HG03432 (cell line): ENCODE measurements at regions not wholly inside any gene's neighbourhood (a gene's known extent, or its start where the extent isn't known, plus 50 kb on each side); places are given as distances from the start of the nearest gene placed in this dataset.
"Not testable (repeated sequence)": the region's sequence is repeated elsewhere in the genome, so short reads cannot be mapped to it uniquely, and the experiment has no call there.

Source experiments
- ATAC-seq: cut with Tn5 transposase; IDR thresholded peaks from one replicate; pipeline ENCODE4 v1.9.1; 2021; ENCODE audit warnings: mild to moderate bottlenecking, moderate library complexity; ENCODE audit not compliant: unreplicated experiment

DNA sequence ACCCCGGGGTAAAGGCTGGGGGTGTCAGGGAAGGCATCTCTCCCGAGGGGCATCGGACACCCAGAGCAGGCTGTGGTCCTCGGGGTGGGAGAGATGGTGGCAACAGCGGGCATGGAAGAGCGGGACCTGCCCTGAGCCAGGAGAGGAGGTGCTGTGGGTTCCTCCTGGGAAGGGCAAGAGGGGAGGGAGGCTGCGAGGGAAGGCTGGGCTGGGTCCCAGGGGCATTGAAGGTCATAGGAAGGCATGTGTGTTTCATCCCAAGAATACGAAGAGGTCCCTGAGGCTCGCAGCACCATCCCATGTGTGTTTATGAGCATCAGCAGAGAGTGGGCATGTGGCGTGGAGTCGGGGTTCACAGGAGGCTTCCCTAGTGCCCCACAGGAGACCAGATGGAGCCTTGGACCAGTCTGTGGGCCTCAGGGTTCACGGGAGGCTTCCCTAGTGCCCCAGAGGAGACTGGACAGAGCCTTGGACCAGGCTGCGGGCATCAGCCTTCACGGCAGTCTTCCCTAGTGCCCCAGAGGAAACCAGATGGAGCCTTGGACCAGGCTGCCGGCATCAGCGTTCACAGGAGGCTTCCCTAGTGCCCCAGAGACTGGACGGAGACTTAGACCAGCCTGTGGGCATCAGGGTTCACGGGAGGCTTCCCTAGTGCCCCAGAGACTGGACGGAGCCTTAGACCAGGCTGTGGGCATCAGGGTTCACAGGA, 420.6 kb downstream of the BRD1 start:
- no peak for ATAC-seq

GRCh38 chr22:49406047-49406650, 421.5 kb downstream of the BRD1 start:
- ATAC-seq = no peak

DNA sequence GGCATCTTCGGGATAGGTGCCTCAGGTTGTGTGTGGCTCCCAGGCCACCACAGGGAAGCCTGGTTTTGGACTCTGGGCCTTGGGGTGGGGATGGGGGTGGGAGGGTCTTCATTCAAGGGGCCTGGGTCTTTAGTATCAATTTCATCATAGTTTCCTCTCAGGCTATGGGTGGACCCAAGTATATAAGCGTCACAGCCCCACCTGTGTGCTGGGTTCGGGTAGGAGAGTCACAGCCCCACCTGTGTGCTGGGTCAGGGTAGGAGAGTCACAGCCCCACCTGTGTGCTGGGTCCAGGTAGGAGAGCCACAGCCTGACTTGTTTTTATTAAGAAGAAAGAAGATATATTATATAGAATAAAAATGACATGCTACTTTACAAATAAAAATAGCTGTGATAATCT, 422.1 kb downstream of the BRD1 start:
- ATAC-seq = no peak

DNA sequence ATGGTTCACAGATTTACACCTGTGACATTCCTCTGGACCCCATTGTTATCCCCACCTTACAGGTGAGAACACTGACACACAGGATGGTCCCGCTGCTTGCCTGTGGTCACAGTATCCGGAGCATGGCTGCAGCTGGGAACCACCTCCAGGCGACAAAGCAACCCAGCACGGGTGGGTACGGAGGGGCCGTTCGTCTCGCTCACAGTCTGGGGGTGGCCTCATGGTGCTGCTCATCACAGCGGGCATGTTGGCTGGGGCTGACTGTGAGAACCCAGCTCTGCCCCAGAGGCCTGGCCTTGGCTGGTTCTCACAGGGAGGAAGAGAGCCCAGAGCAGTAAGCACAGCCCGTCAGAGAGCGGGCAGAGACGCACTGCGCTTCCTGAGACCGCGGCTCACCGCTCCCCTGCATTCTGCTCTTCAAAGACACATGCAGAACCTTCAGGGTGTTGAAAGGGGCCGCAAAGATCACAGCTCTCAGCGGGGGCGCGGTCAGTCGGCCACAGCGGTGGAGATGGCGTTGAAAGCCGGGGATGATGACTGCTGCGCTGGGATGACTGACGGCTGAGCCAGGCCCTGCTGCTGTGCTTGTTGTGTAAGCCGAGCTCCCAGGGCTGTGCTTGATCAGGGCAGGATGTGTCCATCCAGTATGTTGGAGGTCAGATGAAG, 423.0 kb downstream of the BRD1 start:
- ATAC-seq = no peak

GRCh38 chr22:49404020-49404419, 423.7 kb downstream of the BRD1 start:
- ATAC-seq = no peak

- ATAC-seq = no peak
Observed at GRCh38 chr22:49403102-49403501, 424.6 kb downstream of the BRD1 start.

- ATAC-seq = no peak
Observed at GRCh38 chr22:49402169-49402568, 425.5 kb downstream of the BRD1 start.

DNA sequence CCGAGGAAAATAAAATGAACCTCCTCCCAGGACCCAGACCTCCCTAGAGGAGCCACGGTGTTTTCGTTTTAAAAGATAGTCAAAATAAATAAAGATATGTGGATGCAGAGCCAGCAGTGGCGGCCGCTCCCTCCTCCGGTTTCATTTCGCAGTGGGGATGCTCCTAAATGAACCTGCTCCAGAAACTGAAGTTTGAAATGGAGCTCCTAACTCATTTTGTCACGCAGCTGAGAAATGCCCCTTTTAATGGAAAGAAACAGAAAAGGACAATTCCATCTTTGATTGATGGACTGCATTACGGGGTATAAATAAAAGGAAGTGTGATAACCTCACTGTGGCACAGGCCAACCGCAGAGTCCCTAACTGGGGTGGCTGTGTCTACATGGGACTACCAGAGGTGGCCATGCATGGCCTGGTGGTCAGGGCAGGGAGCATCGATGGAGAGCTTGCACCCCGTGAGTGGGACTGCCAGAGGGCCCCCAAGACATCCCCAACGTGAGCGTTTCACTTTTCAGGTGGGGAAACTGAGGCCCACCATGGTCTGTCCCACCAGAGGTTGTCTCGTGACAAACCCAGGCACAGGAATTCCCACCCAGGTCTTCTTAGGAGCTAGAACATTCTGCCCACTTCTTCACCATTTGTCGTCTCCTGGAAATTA, 426.6 kb downstream of the BRD1 start:
- ATAC-seq = no peak

DNA sequence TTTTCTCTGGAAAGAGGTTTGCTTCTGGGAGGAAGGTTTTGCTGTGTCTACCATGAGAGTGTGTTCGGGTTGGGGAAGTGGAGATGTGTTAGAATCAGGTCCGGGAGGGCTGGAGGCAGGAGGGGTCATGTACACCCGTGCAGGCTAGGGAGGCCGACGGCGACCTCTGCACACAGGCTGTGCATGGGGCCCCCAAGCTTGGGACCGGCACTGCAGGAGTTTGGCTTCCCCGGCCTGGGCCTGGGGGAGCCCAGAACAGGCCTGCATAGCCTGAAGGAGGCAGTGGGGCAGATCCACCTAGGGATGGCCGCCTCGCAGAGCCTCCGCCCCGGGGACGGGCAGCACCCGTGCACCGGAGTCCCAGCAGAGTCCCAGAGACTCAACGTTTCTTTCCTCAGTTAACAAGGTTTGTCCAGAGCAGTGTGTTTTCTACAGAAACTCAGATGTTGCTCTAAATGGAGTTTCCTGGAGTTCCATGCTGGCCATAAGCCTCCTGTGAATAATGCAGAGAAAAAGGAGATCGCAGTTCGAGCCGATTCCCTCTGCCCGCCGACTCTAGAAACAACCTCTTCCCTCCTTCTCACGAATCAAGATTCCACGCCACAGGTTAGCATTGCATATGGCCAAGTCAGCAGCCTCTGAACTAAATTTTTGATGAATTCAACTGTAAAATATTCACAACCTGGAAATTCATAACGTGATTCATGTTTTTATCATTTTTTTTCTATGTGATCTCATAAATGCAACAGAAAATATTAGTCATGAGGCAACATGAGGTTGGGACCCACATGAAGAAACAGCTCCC, 427.3 kb downstream of the BRD1 start:
- no peak for ATAC-seq

DNA sequence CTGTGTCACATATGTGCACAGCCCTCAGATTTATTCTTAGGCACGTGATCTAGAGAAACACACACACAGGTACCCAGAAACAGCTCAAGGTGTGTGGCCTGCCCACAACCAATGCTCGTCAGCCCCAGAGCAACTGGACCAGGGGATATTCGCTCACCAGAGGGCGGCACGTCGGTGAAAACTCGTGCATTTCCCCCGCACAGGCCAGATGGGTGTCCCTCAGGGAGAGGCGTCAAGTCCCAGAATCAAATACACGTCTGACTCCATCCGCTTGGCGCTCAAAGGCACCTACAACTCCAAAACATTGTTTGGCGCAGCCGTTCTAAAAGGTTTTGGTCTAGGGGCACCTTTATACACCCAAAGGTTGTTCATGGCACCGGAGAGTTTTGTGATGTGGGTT, 429.0 kb downstream of the BRD1 start:
- ATAC-seq = no peak

- ATAC-seq = no peak
Observed at GRCh38 chr22:49398115-49398514, 429.6 kb downstream of the BRD1 start.

- ATAC-seq = no peak
Observed at GRCh38 chr22:49396817-49397216, 430.9 kb downstream of the BRD1 start.

GRCh38 chr22:49395617-49396016, 432.1 kb downstream of the BRD1 start:
- no peak for ATAC-seq

DNA sequence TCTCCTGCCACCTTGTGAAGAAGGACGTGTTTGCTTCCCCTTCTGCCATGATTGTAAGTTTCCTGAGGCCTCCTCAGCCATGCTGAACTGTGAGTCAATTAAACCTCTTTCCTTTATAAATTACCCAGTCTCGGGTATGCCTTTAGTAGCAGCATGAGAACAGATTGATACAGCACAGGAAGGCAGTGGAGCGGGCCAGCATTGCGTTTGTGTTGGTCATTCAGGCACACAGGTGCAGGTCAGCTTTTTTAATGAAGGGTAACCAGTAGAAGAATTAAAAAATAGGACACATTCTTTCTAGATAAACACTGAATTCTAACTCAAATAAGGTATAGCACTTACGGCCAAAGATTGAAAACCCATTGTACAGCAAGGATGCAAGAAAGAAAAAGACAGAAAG, 432.6 kb downstream of the BRD1 start:
- ATAC-seq = not testable (repeated sequence)

- ATAC-seq = no peak
Observed at GRCh38 chr22:49394116-49394785, 433.4 kb downstream of the BRD1 start.

DNA sequence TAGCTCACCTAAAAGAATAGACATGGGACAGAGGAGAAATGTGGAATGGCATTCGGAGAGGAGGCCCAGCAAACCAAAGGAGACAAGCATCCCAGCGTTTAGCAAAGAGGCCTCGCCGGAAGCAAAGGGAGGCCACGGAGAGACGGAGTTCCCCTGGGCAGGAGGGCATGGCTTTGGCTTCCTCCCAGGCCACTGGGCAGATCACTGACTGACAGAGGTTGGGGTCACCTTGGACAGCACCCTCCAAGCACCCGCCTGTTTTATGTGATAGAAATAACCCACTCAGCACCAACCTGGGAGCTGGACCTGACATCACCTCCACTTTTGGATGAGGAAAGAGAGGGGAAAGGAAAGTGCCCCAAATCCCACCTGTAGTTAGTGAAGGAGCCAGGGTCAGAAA, 434.1 kb downstream of the BRD1 start:
- no peak for ATAC-seq

DNA sequence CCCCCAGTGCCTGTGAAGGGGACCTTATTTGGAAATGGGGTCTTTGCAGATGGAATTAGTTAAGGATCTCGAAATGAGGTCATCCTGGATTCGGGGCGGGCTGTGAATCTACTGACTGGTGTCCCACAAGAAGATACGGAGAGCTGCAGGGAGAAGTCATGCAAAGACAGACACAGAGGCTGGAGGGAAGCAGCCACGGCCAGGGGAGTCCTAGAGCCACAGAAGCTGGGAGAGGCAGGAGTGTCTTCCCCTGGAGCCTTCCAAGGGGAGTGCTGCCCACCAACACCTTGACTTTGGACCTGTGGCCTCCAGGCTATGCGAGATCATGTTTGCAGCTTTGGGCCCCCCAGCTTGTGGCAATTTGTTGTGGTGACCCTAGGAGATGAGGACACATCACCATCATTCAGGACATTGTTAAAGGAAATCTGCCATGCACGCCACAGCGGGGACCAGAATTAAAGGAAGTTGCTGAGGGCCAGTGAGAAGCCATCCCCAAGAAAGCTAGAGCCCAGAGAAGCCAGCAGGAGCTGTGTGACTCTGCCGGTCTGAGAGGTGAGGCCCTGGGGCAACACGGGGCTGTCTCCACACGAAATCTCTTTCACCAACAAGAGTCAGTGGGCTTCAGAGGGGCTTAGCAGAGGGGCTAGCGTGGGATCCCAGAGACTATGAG, 434.7 kb downstream of the BRD1 start:
- ATAC-seq = no peak

GRCh38 chr22:49392247-49392646, 435.4 kb downstream of the BRD1 start:
- ATAC-seq = no peak

- ATAC-seq = no peak
Observed at GRCh38 chr22:49391436-49391835, 436.2 kb downstream of the BRD1 start.

GRCh38 chr22:49390954-49391353, 436.7 kb downstream of the BRD1 start:
- no peak for ATAC-seq
